MCF 10A (cell line): ENCODE measurements at regions not wholly inside any gene's neighbourhood (a gene's known extent, or its start where the extent isn't known, plus 50 kb on each side); places are given as distances from the start of the nearest gene placed in this dataset.

ENCODE experiments used
- BruUV-seq: library from RNA; stranded (reverse); fragments of 400-500 nt; replicated peaks from 2 replicates; lab custom pipeline; 2021; lab: Mats Ljungman, UMichigan
- CTCF ChIA-PET: fragments of 300-600 bp; sonication (Branson Sonifier 250); formaldehyde crosslinking; extraction: SDS; loops from one replicate; lab custom pipeline; 2021; ENCODE audit warnings: antibody characterized with exemption, inconsistent platforms; lab: Yijun Ruan, JAX
- POLR2A ChIA-PET: fragments of 300-600, 350-650 bp; sonication (Branson Sonifier 250); formaldehyde crosslinking; extraction: SDS; loops from one replicate; lab custom pipeline; 2020; ENCODE audit warnings: antibody characterized with exemption, inconsistent platforms; lab: Yijun Ruan, JAX
- DNase-seq: peaks from one replicate; pipeline ENCODE4 v3.0.0-alpha.2; 2018; ENCODE audit not compliant: unreplicated experiment
- H3K27ac Mint-ChIP-seq: one replicate; pipeline ENCODE4 v1.8.0; 2022; ENCODE audit warnings: mild to moderate bottlenecking, low read depth, mixed read lengths; ENCODE audit not compliant: unreplicated experiment
- H3K27me3 Mint-ChIP-seq: one replicate; pipeline ENCODE4 v1.8.0; 2022; ENCODE audit warnings: mixed read lengths; ENCODE audit not compliant: insufficient read depth, unreplicated experiment
- H3K36me3 Mint-ChIP-seq: one replicate; pipeline ENCODE4 v1.8.0; 2022; ENCODE audit warnings: mild to moderate bottlenecking, moderate library complexity, mixed read lengths; ENCODE audit not compliant: insufficient read depth, unreplicated experiment
- H3K4me1 Mint-ChIP-seq: one replicate; pipeline ENCODE4 v1.8.0; 2022; ENCODE audit warnings: mixed read lengths; ENCODE audit not compliant: insufficient read depth, unreplicated experiment
- H3K4me3 Mint-ChIP-seq: one replicate; pipeline ENCODE4 v1.8.0; 2022; ENCODE audit warnings: mild to moderate bottlenecking, moderate library complexity, mixed read lengths; ENCODE audit not compliant: unreplicated experiment
- H3K9me3 Mint-ChIP-seq: one replicate; pipeline ENCODE4 v1.8.0; 2022; ENCODE audit warnings: mixed read lengths; ENCODE audit not compliant: unreplicated experiment
- intact Hi-C: fragments of 100-400 bp; cut with micrococcal nuclease; formaldehyde crosslinking; loops from 2 replicates; pipeline ENCODE4 v1.14.1; 2022
- TF ChIP-seq, protein P1 (sequence below): fragments of 200-600 bp; IDR thresholded peaks from one replicate; pipeline ENCODE4 v1.8.0; 2022; ENCODE audit warnings: antibody characterized with exemption, mild to moderate bottlenecking; ENCODE audit not compliant: unreplicated experiment

DNA sequence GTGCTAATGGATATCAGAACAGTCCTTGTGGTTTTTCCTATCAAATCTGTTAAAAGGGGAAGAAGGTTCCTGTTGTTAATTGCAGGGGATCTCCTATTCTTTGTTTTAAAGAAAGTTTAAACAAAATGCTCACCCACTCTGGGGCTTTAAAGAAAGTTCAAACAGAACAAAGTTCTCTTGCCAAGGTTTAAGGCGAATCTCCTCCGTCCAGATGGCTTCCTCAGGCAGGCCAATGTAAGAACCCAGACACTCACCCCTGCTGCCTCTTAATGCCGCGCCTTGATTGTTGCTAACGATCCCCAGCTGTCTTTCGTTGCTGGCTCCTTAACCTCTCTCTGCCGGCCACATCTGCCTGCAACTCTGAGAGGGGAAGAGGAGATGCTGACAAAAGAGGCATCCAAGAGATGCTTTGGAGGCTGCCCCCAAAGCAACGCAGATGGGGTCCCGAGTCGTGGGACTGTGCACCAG, 235.0 kb upstream of the PRDM1 start:
- TF ChIP-seq, protein P1, sequence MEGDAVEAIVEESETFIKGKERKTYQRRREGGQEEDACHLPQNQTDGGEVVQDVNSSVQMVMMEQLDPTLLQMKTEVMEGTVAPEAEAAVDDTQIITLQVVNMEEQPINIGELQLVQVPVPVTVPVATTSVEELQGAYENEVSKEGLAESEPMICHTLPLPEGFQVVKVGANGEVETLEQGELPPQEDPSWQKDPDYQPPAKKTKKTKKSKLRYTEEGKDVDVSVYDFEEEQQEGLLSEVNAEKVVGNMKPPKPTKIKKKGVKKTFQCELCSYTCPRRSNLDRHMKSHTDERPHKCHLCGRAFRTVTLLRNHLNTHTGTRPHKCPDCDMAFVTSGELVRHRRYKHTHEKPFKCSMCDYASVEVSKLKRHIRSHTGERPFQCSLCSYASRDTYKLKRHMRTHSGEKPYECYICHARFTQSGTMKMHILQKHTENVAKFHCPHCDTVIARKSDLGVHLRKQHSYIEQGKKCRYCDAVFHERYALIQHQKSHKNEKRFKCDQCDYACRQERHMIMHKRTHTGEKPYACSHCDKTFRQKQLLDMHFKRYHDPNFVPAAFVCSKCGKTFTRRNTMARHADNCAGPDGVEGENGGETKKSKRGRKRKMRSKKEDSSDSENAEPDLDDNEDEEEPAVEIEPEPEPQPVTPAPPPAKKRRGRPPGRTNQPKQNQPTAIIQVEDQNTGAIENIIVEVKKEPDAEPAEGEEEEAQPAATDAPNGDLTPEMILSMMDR, result no peak
- no peaks in the 10 kb centered on the region for H3K4me1 Mint-ChIP-seq
- no peaks in the 10 kb centered on the region for H3K9me3 Mint-ChIP-seq
- BruUV-seq, result no TSS peak
- POLR2A ChIA-PET, result no interaction called here
- H3K27ac Mint-ChIP-seq, result no peak overlapping the region
- CTCF ChIA-PET, result no interaction called here
- H3K36me3 Mint-ChIP-seq, result no peaks in the 10 kb centered on the region
- no peaks in the 10 kb centered on the region for H3K27me3 Mint-ChIP-seq
- no peak overlapping the region for H3K4me3 Mint-ChIP-seq
- DNase-seq, result no peak
- intact Hi-C loops, result no loop called here

DNA sequence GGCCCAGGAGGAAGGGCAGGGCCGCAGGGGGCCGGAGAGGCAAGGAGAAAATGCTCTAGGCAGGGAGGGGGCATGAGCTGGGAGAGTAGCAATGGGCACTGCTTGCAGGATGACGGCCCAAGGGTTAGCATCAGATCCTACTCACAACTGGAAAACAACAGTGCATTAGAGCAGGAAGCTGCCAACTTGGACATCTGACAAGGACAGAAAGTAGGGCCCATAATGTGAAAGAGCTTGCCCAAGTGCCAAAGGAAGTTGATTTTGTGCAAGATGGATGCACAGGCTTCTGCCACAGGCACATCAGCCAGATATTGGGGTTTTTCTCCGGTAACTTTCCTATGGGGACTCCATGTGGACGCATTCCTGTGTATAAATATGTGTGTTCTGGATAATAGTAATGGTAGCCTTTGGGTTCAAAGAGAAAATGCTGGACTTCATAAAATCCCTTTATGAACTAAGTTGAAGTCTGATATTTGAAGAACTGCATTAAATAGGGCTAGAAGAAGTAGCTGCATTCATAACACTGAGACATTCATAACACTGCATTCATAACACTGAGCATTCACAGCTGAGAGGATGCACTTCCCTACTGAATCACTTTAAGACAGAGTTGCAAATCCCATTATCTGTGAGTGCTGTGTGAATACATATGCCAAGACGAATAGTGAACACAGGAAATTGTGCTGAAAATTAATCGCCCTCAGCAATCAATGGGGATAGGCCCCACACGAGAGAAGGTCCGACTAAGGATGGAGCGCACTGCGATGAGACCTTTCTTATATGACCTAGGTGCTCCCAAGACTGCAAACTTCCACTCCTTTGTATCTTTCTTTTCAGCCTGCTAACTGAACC, 235.6 kb upstream of the PRDM1 start:
- CTCF ChIA-PET, result no interaction called here
- Mint-ChIP-seq H3K4me1 (no peaks in the 10 kb centered on the region), H3K4me3 (no peak overlapping the region), H3K27me3 (no peaks in the 10 kb centered on the region), H3K27ac (no peak overlapping the region), H3K9me3 (no peaks in the 10 kb centered on the region), H3K36me3 (no peaks in the 10 kb centered on the region)
- no peak for DNase-seq
- POLR2A ChIA-PET, result no interaction called here
- intact Hi-C loops, result no loop called here
- BruUV-seq, result no TSS peak
- TF ChIP-seq, protein P1, result no peak

DNA sequence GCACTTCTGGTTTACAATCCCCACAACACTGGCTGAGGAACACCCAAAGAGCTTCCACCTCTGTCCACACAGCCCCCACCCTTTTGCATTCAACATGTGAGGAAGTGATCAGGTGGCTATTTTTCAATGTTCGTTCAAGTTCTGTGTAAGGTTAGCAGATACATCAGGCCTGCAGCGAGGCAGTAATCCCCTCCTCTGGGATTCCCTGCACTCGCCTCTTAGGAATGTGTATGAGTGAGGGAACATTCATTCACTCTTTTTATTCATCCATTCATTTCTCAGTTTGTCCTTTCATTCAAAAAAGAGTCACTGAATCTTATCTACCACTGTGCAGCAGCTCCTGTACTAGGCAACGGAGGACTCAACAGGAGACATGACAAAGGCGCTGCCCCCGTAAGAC, 236.4 kb upstream of the PRDM1 start:
- no peak overlapping the region for H3K27ac Mint-ChIP-seq
- no peaks in the 10 kb centered on the region for H3K9me3 Mint-ChIP-seq
- no peak for DNase-seq
- no peak overlapping the region for H3K4me3 Mint-ChIP-seq
- no peaks in the 10 kb centered on the region for H3K27me3 Mint-ChIP-seq
- no peaks in the 10 kb centered on the region for H3K36me3 Mint-ChIP-seq
- TF ChIP-seq, protein P1, result no peak
- H3K4me1 Mint-ChIP-seq, result no peaks in the 10 kb centered on the region
- CTCF ChIA-PET, result no interaction called here
- POLR2A ChIA-PET, result no interaction called here
- intact Hi-C loops, result no loop called here
- BruUV-seq, result no TSS peak

DNA sequence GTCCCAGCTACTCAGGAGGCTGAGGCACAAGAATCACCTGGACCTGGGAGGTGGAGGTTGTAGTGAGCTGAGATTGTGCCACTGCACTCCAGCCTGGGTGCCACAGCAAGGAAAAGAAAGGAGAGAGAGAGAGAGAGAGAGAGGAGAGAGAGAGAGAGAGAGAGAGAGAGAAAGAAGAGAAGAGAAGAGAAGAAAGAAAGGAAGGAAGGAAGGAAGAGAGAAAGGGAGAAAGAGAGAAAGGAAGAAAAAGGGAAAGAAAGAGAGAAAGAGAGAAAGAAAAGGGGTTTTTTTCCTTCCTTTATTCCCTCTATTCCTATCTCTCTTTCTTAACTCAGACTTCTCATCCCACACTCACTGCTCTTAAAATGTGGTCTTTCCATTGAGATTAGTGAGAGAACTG, 238.7 kb upstream of the PRDM1 start:
- CTCF ChIA-PET, result interaction anchor here (0.6 kb wide), 1 partner anchor 196 kb away, joined by 4 read pairs; no protein-coding TSS in a partner anchor

More for the DNA sequence above, 238.7 kb upstream of the PRDM1 start:
- no peak overlapping the region for H3K4me3 Mint-ChIP-seq
- TF ChIP-seq, protein P1, result no peak
- no peaks in the 10 kb centered on the region for H3K27me3 Mint-ChIP-seq
- POLR2A ChIA-PET, result no interaction called here
- H3K9me3 Mint-ChIP-seq, result no peaks in the 10 kb centered on the region
- no peak overlapping the region for H3K27ac Mint-ChIP-seq
- no peak for DNase-seq
- no peaks in the 10 kb centered on the region for H3K4me1 Mint-ChIP-seq
- H3K36me3 Mint-ChIP-seq, result no peaks in the 10 kb centered on the region
- intact Hi-C loops, result no loop called here
- BruUV-seq, result no TSS peak
